ENCODE measurements at regions not wholly inside any gene's neighbourhood (a gene's known extent, or its start where the extent isn't known, plus 50 kb on each side); places are given as distances from the start of the nearest gene placed in this dataset.

GRCh38 chr3:178260887-178261565, 275.2 kb upstream of the KCNMB2 start:
- Mint-ChIP-seq H3K4me1 (peaks cover 5% of the 10 kb centered on the region), H3K4me3 (no peak overlapping the region), H3K27ac (no peak overlapping the region), H3K9me3 (peaks cover 3% of the 10 kb centered on the region; the same call in 1 of the 2 replicates), H3K27me3 (ENCODE audit: low read depth) (no peaks in the 10 kb centered on the region), H3K36me3 (no peaks in the 10 kb centered on the region)
- DNase-seq (ENCODE audit: low spot score) (no peak), ATAC-seq (no peak)
- POLR2A ChIA-PET, result no interaction called here
- no peak for TF ChIP-seq PRDM15 (CRISPR knock-in tag; IDR thresholded peaks at IDR 0.05)
- no peak for TF ChIP-seq ZNF423 (CRISPR knock-in tag; IDR thresholded peaks at IDR 0.05)
- TF ChIP-seq ATF1 (CRISPR knock-in tag; IDR thresholded peaks at IDR 0.05), result no peak
- TF ChIP-seq GTF2I (CRISPR knock-in tag; conservative IDR thresholded peaks at IDR 0.05), result no peak
- no peak for TF ChIP-seq ZBTB43 (CRISPR knock-in tag; IDR thresholded peaks at IDR 0.05)
- TF ChIP-seq, protein P1, sequence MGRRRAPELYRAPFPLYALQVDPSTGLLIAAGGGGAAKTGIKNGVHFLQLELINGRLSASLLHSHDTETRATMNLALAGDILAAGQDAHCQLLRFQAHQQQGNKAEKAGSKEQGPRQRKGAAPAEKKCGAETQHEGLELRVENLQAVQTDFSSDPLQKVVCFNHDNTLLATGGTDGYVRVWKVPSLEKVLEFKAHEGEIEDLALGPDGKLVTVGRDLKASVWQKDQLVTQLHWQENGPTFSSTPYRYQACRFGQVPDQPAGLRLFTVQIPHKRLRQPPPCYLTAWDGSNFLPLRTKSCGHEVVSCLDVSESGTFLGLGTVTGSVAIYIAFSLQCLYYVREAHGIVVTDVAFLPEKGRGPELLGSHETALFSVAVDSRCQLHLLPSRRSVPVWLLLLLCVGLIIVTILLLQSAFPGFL (CRISPR knock-in tag; IDR thresholded peaks at IDR 0.05; ENCODE audit: borderline replicate concordance), result no peak
- no peak for TF ChIP-seq TEAD4 (CRISPR knock-in tag; IDR thresholded peaks at IDR 0.05)
- TF ChIP-seq, protein P2, sequence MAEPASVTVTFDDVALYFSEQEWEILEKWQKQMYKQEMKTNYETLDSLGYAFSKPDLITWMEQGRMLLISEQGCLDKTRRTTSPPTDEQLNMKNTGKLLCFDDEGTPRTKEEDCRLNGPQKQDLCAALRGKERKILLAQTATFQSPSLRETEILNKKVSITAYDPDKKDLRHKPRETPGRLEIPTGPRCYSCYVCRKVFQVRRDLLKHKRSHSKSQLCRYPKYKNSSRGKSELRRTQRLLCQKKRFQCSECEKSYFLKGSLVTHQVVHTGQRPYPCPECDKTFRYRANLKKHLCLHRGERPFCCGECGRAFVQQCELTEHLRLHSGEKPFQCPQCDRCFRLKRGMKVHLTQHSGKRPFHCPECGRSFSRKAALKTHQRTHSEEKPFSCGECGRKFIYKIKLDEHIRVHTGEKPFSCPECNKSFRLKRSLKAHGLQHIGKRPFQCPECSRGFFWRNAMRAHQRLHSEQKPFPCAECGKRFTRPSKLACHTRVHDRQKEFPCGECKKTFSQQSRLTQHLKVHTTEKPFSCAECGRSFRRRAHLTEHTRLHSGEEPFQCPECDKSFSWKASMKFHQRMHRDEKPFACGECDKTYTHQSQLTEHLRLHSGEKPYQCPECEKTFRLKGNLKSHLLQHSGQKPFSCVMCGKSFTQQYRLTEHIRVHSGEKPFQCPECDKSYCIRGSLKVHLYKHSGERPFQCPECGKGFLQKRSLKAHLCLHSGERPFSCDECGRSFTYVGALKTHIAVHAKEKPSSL (CRISPR knock-in tag; conservative IDR thresholded peaks at IDR 0.05), result no peak
- TF ChIP-seq SOX15 (CRISPR knock-in tag; IDR thresholded peaks at IDR 0.05), result no peak
- no peak for TF ChIP-seq ZNF263 (CRISPR knock-in tag; IDR thresholded peaks at IDR 0.05; ENCODE audit: low read depth)
- no peak for TF ChIP-seq NFYB (CRISPR knock-in tag; conservative IDR thresholded peaks at IDR 0.05; ENCODE audit: low read depth)
- TF ChIP-seq IRF2 (CRISPR knock-in tag; IDR thresholded peaks at IDR 0.05; ENCODE audit: borderline replicate concordance, low read depth), result no peak
- TF ChIP-seq ZNF416 (CRISPR knock-in tag; IDR thresholded peaks at IDR 0.05), result no peak
- no peak for TF ChIP-seq CBFB (CRISPR knock-in tag; IDR thresholded peaks at IDR 0.05; ENCODE audit: low read depth)
- no peak for TF ChIP-seq RELA (CRISPR knock-in tag; IDR thresholded peaks at IDR 0.05; ENCODE audit: borderline replicate concordance)
- TF ChIP-seq ZNF317 (CRISPR knock-in tag; IDR thresholded peaks at IDR 0.05; ENCODE audit: borderline replicate concordance, low read depth), result no peak
- TF ChIP-seq, protein P3, sequence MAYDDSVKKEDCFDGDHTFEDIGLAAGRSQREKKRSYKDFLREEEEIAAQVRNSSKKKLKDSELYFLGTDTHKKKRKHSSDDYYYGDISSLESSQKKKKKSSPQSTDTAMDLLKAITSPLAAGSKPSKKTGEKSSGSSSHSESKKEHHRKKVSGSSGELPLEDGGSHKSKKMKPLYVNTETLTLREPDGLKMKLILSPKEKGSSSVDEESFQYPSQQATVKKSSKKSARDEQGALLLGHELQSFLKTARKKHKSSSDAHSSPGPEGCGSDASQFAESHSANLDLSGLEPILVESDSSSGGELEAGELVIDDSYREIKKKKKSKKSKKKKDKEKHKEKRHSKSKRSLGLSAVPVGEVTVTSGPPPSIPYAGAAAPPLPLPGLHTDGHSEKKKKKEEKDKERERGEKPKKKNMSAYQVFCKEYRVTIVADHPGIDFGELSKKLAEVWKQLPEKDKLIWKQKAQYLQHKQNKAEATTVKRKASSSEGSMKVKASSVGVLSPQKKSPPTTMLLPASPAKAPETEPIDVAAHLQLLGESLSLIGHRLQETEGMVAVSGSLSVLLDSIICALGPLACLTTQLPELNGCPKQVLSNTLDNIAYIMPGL (CRISPR knock-in tag; IDR thresholded peaks at IDR 0.05), result no peak
- no peak for TF ChIP-seq CREM (CRISPR knock-in tag; IDR thresholded peaks at IDR 0.05)
- no peak for TF ChIP-seq ZNF138 (CRISPR knock-in tag; conservative IDR thresholded peaks at IDR 0.05)
- CTCF ChIA-PET, result no interaction called here
